ENCODE measurements at regions not wholly inside any gene's neighbourhood (a gene's known extent, or its start where the extent isn't known, plus 50 kb on each side); places are given as distances from the start of the nearest gene placed in this dataset.

DNA sequence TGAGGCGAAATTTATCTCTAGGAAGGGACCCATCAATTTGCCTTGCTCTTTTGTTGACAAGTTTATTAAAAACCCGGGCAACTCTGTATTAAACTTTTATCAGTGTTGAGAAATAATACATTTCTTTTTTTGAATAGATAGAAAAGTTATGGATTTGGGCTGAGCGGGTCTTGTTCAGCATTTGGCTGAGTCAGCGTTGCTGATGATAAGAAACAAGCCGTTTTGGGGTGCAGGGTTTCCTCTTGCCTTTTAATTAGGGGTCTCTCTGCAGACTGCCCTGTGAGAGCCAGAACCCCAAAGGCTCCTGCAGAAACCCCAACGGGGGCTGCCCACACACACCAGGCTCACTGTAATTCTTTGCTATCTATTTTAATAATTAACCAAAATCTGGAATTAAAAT lies 82.1 kb upstream of the SLCO4A1 start:
- TF ChIP-seq, protein P1, sequence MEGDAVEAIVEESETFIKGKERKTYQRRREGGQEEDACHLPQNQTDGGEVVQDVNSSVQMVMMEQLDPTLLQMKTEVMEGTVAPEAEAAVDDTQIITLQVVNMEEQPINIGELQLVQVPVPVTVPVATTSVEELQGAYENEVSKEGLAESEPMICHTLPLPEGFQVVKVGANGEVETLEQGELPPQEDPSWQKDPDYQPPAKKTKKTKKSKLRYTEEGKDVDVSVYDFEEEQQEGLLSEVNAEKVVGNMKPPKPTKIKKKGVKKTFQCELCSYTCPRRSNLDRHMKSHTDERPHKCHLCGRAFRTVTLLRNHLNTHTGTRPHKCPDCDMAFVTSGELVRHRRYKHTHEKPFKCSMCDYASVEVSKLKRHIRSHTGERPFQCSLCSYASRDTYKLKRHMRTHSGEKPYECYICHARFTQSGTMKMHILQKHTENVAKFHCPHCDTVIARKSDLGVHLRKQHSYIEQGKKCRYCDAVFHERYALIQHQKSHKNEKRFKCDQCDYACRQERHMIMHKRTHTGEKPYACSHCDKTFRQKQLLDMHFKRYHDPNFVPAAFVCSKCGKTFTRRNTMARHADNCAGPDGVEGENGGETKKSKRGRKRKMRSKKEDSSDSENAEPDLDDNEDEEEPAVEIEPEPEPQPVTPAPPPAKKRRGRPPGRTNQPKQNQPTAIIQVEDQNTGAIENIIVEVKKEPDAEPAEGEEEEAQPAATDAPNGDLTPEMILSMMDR (IDR thresholded peaks at IDR 0.05; ENCODE audit: borderline replicate concordance): no peak
- intact Hi-C loops (cut with micrococcal nuclease): no loop called here

DNA sequence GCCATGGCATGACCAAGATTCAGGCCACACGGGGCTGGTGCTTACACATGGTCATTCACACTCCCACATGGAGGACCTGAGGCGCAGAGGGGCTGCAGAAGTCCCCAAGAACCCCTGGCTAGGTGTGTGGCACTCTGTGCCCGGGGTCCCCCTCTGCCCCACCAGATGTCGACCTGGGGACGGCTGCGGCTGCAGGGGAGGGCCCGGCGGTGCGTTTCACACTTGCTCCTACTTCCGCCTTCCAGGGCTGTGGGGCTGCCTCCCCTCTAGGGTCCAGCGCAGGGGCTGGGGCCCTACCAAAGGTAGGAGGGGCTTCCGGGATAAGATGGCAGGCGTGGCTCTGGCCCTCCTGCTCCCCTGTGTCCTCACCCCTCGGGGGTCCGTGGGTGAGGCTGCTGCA lies 81.1 kb upstream of the SLCO4A1 start:
- TF ChIP-seq, protein P1 (IDR thresholded peaks at IDR 0.05; ENCODE audit: borderline replicate concordance): no peak
- intact Hi-C loops (cut with micrococcal nuclease): no loop called here
- DNase-seq: no peak
- H3K4me3 ChIP-seq: peak overlapping the region; percentile 14
- peaks cover 50% of the 10 kb centered on the region for H3K4me1 ChIP-seq
- no peaks in the 10 kb centered on the region for H3K9me3 ChIP-seq (replicated peaks)
- peak overlapping the region; percentile 94 for H3K27ac ChIP-seq (replicated peaks)
- peaks cover 8% of the 10 kb centered on the region for H3K36me3 ChIP-seq
- H3K27me3 ChIP-seq (ENCODE audit: low read depth): peaks cover 74% of the 10 kb centered on the region

More for the DNA sequence above, 82.1 kb upstream of the SLCO4A1 start:
- Histone ChIP-seq H3K4me3 (peak overlapping the region; percentile 47), H3K27ac (replicated peaks) (peak overlapping the region; percentile 94), H3K9me3 (replicated peaks) (no peaks in the 10 kb centered on the region), H3K27me3 (ENCODE audit: low read depth) (peaks cover 84% of the 10 kb centered on the region), H3K36me3 (peaks cover 8% of the 10 kb centered on the region), H3K4me1 (peaks cover 60% of the 10 kb centered on the region)
- DNase-seq: no peak

DNA sequence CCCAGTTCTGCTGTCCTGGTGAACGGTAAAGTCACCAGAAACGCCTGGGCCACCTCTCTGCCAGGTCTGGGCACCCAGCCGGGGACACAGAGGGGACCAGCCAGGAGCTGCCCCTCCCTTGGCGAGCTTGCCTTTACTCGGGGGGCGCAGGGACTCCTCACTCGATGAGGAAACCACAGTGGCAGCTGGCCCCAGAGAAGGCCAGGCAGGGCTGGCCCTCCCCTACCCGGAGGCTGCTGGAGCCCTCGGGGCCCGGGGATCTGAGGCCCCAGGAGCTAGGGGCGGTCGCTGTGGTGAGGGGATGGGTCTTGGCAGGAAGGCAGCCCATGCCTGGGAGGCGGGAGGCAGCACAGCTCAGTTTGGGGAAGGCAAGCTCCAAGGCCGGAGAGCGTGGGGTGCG lies 80.4 kb upstream of the SLCO4A1 start:
- peak overlapping the region; percentile 94 for H3K27ac ChIP-seq (replicated peaks)
- peaks cover 8% of the 10 kb centered on the region for H3K36me3 ChIP-seq
- H3K4me1 ChIP-seq: peaks cover 42% of the 10 kb centered on the region
- H3K4me3 ChIP-seq: no peak overlapping the region
- no peaks in the 10 kb centered on the region for H3K9me3 ChIP-seq (replicated peaks)
- DNase-seq: no peak
- TF ChIP-seq, protein P1 (IDR thresholded peaks at IDR 0.05; ENCODE audit: borderline replicate concordance): no peak
- intact Hi-C loops (cut with micrococcal nuclease): no loop called here
- H3K27me3 ChIP-seq (ENCODE audit: low read depth): peaks cover 66% of the 10 kb centered on the region

DNA sequence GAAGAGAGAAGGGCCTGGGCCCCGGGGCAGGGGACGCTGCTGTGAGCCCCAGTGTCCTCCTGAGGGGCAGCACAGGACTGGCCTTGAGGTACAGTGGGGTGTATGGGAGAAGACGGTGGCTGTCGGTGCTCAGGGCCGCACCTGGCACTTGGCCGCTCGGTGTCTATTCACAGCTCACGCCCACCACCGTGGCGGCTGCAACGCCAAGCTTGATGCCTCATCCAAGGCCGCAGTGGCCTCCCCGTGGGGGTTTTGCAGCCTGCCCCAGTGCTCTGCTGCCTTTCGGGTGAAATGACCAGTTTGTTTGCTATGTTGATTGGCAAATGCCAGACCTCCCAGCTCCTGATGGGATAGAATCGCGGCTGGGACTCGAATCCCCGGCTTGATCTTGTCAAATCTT lies 79.5 kb upstream of the SLCO4A1 start:
- Histone ChIP-seq H3K4me1 (peaks cover 33% of the 10 kb centered on the region), H3K27ac (replicated peaks) (peak overlapping the region; percentile 94), H3K27me3 (ENCODE audit: low read depth) (peaks cover 59% of the 10 kb centered on the region), H3K4me3 (no peak overlapping the region), H3K36me3 (peaks cover 8% of the 10 kb centered on the region), H3K9me3 (replicated peaks) (no peaks in the 10 kb centered on the region)
- no peak for DNase-seq
- TF ChIP-seq, protein P1 (IDR thresholded peaks at IDR 0.05; ENCODE audit: borderline replicate concordance): no peak
- intact Hi-C loops (cut with micrococcal nuclease): no loop called here

DNA sequence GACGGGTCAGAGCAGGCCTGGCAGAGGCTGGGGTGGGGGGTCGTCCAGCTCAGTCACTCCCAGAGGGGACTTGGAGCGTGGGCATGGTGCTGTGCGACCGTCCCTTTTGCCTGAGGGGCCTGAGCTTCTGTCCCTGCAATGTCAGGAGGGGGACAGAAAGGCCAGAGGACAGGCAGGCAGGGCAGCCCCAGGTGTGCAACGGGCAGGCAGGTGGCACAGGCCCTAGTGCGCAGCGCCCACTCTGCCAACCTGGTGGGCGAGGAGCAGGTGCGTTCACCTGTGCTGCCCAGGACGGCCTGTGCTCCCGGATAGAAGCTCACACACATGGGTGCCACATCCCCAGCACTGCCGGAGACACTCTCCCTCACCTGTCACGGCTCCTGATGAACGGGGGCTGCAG lies 78.7 kb upstream of the SLCO4A1 start:
- TF ChIP-seq, protein P1 (IDR thresholded peaks at IDR 0.05; ENCODE audit: borderline replicate concordance): no peak
- Histone ChIP-seq H3K4me1 (peaks cover 26% of the 10 kb centered on the region), H3K36me3 (peaks cover 8% of the 10 kb centered on the region), H3K27me3 (ENCODE audit: low read depth) (peaks cover 55% of the 10 kb centered on the region), H3K4me3 (no peak overlapping the region), H3K27ac (replicated peaks) (peak overlapping the region; percentile 94), H3K9me3 (replicated peaks) (no peaks in the 10 kb centered on the region)
- intact Hi-C loops (cut with micrococcal nuclease): no loop called here
- no peak for DNase-seq
